A673 (cell line): ENCODE measurements at regions not wholly inside any gene's neighbourhood (a gene's known extent, or its start where the extent isn't known, plus 50 kb on each side); places are given as distances from the start of the nearest gene placed in this dataset.

ENCODE experiments used
- CTCF ChIP-seq: fragments of 300-800, 200-600 bp; sonication (generic); conservative IDR thresholded peaks from 2 replicates; pipeline ENCODE4 v1.5.1; 2017; ENCODE audit warnings: low read depth, mild to moderate bottlenecking, antibody characterized with exemption, low read length, moderate library complexity, mixed read lengths
- EZH2 ChIP-seq: fragments of 200-600 bp; sonication (generic); IDR thresholded peaks from 2 replicates; pipeline ENCODE4 v1.6.1; 2017; ENCODE audit warnings: borderline replicate concordance, low read depth, mild to moderate bottlenecking, mixed read lengths, antibody characterized with exemption, low read length; ENCODE audit not compliant: poor library complexity, severe bottlenecking

DNA sequence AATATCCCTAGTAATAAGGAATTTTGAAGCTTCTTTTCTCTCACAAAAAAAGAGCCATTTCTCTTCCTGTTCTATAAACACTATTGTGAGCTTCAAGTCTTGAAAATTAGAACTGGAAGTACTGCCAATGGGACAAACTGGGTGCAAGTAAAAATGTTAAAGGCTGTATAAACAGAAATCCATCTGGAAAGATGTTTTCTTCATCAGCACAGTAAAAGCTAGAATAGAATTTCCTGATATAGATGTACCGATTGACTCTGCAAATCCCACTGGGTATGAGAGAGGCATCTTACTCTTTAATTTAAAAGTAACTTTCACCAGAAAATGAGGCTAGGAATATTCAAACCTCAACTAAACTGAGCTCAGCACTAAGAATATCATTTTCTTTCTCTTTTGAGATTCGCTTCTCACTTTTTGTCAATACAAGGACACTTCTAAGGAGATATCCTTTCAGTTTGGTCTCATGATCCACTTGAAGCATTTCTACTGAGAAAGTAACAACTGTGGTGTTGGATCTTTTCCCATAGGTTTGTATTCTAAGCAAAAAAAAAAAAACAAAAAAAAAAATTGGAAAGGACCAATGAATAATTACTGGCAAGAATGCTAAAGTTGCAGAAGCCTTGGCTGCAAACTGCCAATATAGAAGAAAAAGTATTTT lies 169.0 kb upstream of the PRDM1 start:
- TF ChIP-seq CTCF, result no peak
- TF ChIP-seq EZH2, result no peak
